ENCODE measurements at regions not wholly inside any gene's neighbourhood (a gene's known extent, or its start where the extent isn't known, plus 50 kb on each side); places are given as distances from the start of the nearest gene placed in this dataset.

- TF ChIP-seq CTCF (conservative IDR thresholded peaks at IDR 0.05; ENCODE audit: low read depth in 2 of 2) (no peak), EZH2 (IDR thresholded peaks at IDR 0.05; ENCODE audit: low read depth, unreplicated experiment) (no peak)
These were observed 80.4 kb upstream of the MGAT5 start for GRCh38 chr2:134173338-134174016.

All from GM23338 (cell line).